WTC11 (cell line): ENCODE measurements at regions not wholly inside any gene's neighbourhood (a gene's known extent, or its start where the extent isn't known, plus 50 kb on each side); places are given as distances from the start of the nearest gene placed in this dataset.

Source experiments
- ATAC-seq: fragments of 200-7000 bp; cut with Tn5 transposase; 2 replicates; pipeline ENCODE4 v1.10.0; 2021; ENCODE audit warnings: mild to moderate bottlenecking, moderate library complexity
- CTCF ChIA-PET: fragments of 300-600 bp; sonication (Branson Sonifier 250); formaldehyde crosslinking; loops from one replicate; lab custom pipeline; 2021; ENCODE audit warnings: antibody characterized with exemption; lab: Charles Lee
- POLR2A ChIA-PET: fragments of 350-600 bp; sonication (Branson Sonifier 250); formaldehyde crosslinking; loops from one replicate; lab custom pipeline; 2021; ENCODE audit warnings: antibody characterized with exemption; lab: Charles Lee
- DNase-seq: peaks from one replicate; pipeline ENCODE4 v3.0.0; 2021; ENCODE audit warnings: low spot score
- H3K27ac Mint-ChIP-seq: 2 replicates; pipeline ENCODE4 v1.8.0; 2021; ENCODE audit warnings: mixed read lengths
- H3K27me3 Mint-ChIP-seq: 2 replicates; pipeline ENCODE4 v1.8.0; 2021; ENCODE audit warnings: low read depth, mild to moderate bottlenecking, moderate library complexity, mixed read lengths
- H3K36me3 Mint-ChIP-seq: 2 replicates; pipeline ENCODE4 v1.8.0; 2021; ENCODE audit warnings: mixed read lengths
- H3K4me1 Mint-ChIP-seq: 2 replicates; pipeline ENCODE4 v1.8.0; 2022; ENCODE audit warnings: mixed read lengths
- H3K4me3 Mint-ChIP-seq: 2 replicates; pipeline ENCODE4 v1.8.0; 2021; ENCODE audit warnings: mild to moderate bottlenecking, moderate library complexity, mixed read lengths
- H3K9me3 Mint-ChIP-seq: 2 replicates; pipeline ENCODE4 v1.8.0; 2021; ENCODE audit warnings: mixed read lengths
- GTF2I ChIP-seq: fragments of 250-450 bp; sonication (Bioruptor Pico); conservative IDR thresholded peaks from 2 replicates; pipeline ENCODE4 v1.4.0; 2021; ENCODE audit warnings: mild to moderate bottlenecking
- KAT7 ChIP-seq: sonication (generic); formaldehyde crosslinking; IDR thresholded peaks from 2 replicates; pipeline ENCODE4 v1.8.1; 2023; ENCODE audit warnings: missing genetic modification reagents, mild to moderate bottlenecking, borderline replicate concordance
- ZNF138 ChIP-seq: sonication (generic); formaldehyde crosslinking; conservative IDR thresholded peaks from 2 replicates; pipeline ENCODE4 v1.8.1; 2022; ENCODE audit warnings: mild to moderate bottlenecking, moderate library complexity, missing genetic modification reagents
- TF ChIP-seq, protein P1 (sequence below): fragments of 200-600 bp; IDR thresholded peaks from 2 replicates; pipeline ENCODE4 v1.8.0; 2022; ENCODE audit warnings: antibody characterized with exemption
- TF ChIP-seq, protein P2 (sequence below): sonication (generic); formaldehyde crosslinking; IDR thresholded peaks from 2 replicates; pipeline ENCODE4 v1.8.1; 2023; ENCODE audit warnings: mild to moderate bottlenecking, missing genetic modification reagents, moderate library complexity
- TF ChIP-seq, protein P3 (sequence below): sonication (generic); formaldehyde crosslinking; IDR thresholded peaks from 2 replicates; pipeline ENCODE4 v1.8.1; 2023; ENCODE audit warnings: mild to moderate bottlenecking, missing genetic modification reagents, borderline replicate concordance
- TF ChIP-seq, protein P4 (sequence below): sonication (generic); formaldehyde crosslinking; IDR thresholded peaks from 2 replicates; pipeline ENCODE4 v1.8.0; 2022; ENCODE audit warnings: mild to moderate bottlenecking, missing genetic modification reagents
- TF ChIP-seq, protein P5 (sequence below): sonication (generic); formaldehyde crosslinking; IDR thresholded peaks from 2 replicates; pipeline ENCODE4 v1.8.1; 2022; ENCODE audit warnings: mild to moderate bottlenecking, moderate library complexity, missing genetic modification reagents
- TF ChIP-seq, protein P6 (sequence below): sonication (generic); formaldehyde crosslinking; IDR thresholded peaks from 2 replicates; pipeline ENCODE4 v1.8.1; 2022; ENCODE audit warnings: low read depth, mild to moderate bottlenecking, moderate library complexity, missing genetic modification reagents, borderline replicate concordance
- TF ChIP-seq, protein P7 (sequence below): sonication (generic); formaldehyde crosslinking; IDR thresholded peaks from 2 replicates; pipeline ENCODE4 v1.8.0; 2023; ENCODE audit warnings: mild to moderate bottlenecking, missing genetic modification reagents
- TF ChIP-seq, protein P8 (sequence below): sonication (generic); formaldehyde crosslinking; conservative IDR thresholded peaks from 2 replicates; pipeline ENCODE4 v1.8.1; 2022; ENCODE audit warnings: mild to moderate bottlenecking, missing genetic modification reagents

DNA sequence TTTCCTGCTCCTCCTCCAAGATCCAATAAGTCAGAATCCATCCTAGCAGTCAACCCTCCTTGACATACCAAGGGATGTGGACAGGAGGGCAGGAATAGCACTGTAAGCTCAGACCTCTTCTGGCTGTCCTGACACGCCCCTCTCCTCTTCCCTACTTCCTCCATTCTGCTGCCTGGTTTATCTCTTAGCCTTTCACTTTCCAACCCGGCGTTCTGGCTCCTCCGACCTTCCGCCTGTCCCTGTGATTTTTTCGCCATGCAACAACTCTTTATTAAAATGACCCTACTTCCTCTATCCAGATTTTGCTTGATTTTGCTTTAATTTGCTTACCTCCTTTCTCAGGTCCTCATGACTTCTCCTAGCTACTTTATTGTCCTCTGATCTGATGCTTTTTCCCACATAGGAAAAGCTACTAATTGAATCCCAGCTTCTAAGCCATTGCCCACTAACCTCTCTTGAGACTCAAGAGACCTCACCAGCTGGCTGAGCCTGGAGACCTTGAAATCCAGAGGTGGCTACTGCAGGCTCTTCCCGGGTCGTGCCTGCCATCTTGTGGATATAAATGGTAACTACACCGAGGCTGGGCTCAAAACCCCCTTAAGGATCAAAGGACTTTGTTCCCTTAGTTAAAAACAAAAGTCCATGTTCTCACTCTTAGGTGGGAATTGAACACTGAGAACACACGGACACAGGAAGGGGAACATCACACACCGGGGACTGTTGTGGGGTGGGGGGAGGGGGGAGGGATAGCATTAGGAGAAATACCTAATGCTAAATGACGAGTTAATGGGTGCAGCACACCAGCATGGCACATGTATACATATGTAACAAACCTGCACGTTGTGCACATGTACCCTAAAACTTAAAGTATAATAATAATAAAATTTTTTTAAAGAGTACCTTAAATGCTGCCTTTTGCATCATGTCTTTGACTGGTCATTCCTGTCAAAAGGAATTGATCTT lies 139.4 kb downstream of the AKAIN1 start:
- POLR2A ChIA-PET = no interaction called here
- H3K36me3 Mint-ChIP-seq = no peaks in the 10 kb centered on the region
- no peaks in the 10 kb centered on the region for H3K9me3 Mint-ChIP-seq

DNA sequence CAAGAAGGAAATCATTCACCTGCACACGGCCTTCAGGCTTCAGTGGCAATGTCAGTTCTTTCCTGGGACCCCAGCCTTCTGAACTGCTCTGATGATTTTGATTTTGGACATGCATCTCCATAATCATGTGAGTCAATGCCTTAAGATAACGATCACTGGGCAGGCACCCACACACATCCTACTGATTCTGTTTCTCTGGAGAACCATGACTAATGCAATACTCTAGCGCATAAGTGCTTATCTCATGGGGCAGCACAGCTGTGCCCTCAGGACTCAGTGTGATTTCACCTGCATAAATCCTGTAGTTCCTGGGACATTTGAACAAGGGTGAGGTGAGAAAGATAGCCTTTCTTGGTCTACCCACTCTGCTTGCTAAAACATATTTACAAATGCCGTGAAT lies 144.6 kb downstream of the AKAIN1 start:
- ATAC-seq = no peak
- H3K4me1 Mint-ChIP-seq = peaks cover 2% of the 10 kb centered on the region

More for the DNA sequence above, 139.4 kb downstream of the AKAIN1 start:
- peaks cover 4% of the 10 kb centered on the region for H3K4me1 Mint-ChIP-seq
- no peak overlapping the region; the same call in 1 of the 2 replicates for H3K27ac Mint-ChIP-seq
- H3K27me3 Mint-ChIP-seq = no peaks in the 10 kb centered on the region
- no peak for TF ChIP-seq ZNF138
- TF ChIP-seq, protein P1, sequence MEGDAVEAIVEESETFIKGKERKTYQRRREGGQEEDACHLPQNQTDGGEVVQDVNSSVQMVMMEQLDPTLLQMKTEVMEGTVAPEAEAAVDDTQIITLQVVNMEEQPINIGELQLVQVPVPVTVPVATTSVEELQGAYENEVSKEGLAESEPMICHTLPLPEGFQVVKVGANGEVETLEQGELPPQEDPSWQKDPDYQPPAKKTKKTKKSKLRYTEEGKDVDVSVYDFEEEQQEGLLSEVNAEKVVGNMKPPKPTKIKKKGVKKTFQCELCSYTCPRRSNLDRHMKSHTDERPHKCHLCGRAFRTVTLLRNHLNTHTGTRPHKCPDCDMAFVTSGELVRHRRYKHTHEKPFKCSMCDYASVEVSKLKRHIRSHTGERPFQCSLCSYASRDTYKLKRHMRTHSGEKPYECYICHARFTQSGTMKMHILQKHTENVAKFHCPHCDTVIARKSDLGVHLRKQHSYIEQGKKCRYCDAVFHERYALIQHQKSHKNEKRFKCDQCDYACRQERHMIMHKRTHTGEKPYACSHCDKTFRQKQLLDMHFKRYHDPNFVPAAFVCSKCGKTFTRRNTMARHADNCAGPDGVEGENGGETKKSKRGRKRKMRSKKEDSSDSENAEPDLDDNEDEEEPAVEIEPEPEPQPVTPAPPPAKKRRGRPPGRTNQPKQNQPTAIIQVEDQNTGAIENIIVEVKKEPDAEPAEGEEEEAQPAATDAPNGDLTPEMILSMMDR = peak; percentile 86
- TF ChIP-seq, protein P2, sequence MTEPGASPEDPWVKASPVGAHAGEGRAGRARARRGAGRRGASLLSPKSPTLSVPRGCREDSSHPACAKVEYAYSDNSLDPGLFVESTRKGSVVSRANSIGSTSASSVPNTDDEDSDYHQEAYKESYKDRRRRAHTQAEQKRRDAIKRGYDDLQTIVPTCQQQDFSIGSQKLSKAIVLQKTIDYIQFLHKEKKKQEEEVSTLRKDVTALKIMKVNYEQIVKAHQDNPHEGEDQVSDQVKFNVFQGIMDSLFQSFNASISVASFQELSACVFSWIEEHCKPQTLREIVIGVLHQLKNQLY (CRISPR knock-in tag) = no peak
- TF ChIP-seq, protein P3, sequence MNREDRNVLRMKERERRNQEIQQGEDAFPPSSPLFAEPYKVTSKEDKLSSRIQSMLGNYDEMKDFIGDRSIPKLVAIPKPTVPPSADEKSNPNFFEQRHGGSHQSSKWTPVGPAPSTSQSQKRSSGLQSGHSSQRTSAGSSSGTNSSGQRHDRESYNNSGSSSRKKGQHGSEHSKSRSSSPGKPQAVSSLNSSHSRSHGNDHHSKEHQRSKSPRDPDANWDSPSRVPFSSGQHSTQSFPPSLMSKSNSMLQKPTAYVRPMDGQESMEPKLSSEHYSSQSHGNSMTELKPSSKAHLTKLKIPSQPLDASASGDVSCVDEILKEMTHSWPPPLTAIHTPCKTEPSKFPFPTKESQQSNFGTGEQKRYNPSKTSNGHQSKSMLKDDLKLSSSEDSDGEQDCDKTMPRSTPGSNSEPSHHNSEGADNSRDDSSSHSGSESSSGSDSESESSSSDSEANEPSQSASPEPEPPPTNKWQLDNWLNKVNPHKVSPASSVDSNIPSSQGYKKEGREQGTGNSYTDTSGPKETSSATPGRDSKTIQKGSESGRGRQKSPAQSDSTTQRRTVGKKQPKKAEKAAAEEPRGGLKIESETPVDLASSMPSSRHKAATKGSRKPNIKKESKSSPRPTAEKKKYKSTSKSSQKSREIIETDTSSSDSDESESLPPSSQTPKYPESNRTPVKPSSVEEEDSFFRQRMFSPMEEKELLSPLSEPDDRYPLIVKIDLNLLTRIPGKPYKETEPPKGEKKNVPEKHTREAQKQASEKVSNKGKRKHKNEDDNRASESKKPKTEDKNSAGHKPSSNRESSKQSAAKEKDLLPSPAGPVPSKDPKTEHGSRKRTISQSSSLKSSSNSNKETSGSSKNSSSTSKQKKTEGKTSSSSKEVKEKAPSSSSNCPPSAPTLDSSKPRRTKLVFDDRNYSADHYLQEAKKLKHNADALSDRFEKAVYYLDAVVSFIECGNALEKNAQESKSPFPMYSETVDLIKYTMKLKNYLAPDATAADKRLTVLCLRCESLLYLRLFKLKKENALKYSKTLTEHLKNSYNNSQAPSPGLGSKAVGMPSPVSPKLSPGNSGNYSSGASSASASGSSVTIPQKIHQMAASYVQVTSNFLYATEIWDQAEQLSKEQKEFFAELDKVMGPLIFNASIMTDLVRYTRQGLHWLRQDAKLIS (CRISPR knock-in tag) = no peak
- H3K4me3 Mint-ChIP-seq = no peak overlapping the region
- CTCF ChIA-PET = interaction anchor here (0.5 to 2.0 kb wide), 13 partner anchors 9 to 1298 kb away, joined by 3 to 8 read pairs (median 3); partner anchors contain the start of gene DLGAP1
- ATAC-seq (peak; percentile 89), DNase-seq (peak; percentile 79)

DNA sequence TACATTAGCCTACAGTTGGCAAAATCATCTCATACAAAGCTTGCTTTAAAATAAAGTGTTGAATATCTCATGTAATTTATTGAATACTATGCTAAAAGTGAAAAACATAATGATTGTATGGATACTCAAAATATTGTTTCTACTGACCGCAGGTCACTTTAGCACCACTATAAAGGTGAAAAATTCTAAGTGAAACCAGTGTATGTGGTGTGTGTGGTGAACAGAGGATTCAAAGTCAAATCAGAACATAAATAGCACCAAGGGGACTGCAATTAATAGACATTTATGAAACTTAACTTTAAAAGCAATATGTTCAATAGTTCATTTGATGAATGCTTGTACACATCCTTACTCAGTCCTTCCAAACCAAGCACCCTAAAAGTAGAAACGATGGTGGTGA lies 145.8 kb downstream of the AKAIN1 start:
- no peak overlapping the region for H3K4me3 Mint-ChIP-seq
- ATAC-seq (no peak), DNase-seq (no peak)
- no peaks in the 10 kb centered on the region for H3K4me1 Mint-ChIP-seq
- H3K27me3 Mint-ChIP-seq = no peaks in the 10 kb centered on the region; the same call in none of the 2 replicates
- CTCF ChIA-PET = no interaction called here
- H3K9me3 Mint-ChIP-seq = peaks cover 30% of the 10 kb centered on the region
- POLR2A ChIA-PET = no interaction called here
- H3K27ac Mint-ChIP-seq = no peak overlapping the region
- H3K36me3 Mint-ChIP-seq = no peaks in the 10 kb centered on the region
- TF ChIP-seq, protein P4, sequence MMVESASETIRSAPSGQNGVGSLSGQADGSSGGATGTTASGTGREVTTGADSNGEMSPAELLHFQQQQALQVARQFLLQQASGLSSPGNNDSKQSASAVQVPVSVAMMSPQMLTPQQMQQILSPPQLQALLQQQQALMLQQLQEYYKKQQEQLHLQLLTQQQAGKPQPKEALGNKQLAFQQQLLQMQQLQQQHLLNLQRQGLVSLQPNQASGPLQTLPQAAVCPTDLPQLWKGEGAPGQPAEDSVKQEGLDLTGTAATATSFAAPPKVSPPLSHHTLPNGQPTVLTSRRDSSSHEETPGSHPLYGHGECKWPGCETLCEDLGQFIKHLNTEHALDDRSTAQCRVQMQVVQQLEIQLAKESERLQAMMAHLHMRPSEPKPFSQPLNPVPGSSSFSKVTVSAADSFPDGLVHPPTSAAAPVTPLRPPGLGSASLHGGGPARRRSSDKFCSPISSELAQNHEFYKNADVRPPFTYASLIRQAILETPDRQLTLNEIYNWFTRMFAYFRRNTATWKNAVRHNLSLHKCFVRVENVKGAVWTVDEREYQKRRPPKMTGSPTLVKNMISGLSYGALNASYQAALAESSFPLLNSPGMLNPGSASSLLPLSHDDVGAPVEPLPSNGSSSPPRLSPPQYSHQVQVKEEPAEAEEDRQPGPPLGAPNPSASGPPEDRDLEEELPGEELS = no peak
- no peak for TF ChIP-seq GTF2I
- TF ChIP-seq, protein P5, sequence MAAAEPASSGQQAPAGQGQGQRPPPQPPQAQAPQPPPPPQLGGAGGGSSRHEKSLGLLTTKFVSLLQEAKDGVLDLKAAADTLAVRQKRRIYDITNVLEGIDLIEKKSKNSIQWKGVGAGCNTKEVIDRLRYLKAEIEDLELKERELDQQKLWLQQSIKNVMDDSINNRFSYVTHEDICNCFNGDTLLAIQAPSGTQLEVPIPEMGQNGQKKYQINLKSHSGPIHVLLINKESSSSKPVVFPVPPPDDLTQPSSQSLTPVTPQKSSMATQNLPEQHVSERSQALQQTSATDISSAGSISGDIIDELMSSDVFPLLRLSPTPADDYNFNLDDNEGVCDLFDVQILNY (CRISPR knock-in tag) = no peak
- no peak for TF ChIP-seq KAT7 (CRISPR knock-in tag)
- TF ChIP-seq, protein P6, sequence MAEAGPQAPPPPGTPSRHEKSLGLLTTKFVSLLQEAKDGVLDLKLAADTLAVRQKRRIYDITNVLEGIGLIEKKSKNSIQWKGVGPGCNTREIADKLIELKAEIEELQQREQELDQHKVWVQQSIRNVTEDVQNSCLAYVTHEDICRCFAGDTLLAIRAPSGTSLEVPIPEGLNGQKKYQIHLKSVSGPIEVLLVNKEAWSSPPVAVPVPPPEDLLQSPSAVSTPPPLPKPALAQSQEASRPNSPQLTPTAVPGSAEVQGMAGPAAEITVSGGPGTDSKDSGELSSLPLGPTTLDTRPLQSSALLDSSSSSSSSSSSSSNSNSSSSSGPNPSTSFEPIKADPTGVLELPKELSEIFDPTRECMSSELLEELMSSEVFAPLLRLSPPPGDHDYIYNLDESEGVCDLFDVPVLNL (CRISPR knock-in tag) = no peak
- TF ChIP-seq, protein P7, sequence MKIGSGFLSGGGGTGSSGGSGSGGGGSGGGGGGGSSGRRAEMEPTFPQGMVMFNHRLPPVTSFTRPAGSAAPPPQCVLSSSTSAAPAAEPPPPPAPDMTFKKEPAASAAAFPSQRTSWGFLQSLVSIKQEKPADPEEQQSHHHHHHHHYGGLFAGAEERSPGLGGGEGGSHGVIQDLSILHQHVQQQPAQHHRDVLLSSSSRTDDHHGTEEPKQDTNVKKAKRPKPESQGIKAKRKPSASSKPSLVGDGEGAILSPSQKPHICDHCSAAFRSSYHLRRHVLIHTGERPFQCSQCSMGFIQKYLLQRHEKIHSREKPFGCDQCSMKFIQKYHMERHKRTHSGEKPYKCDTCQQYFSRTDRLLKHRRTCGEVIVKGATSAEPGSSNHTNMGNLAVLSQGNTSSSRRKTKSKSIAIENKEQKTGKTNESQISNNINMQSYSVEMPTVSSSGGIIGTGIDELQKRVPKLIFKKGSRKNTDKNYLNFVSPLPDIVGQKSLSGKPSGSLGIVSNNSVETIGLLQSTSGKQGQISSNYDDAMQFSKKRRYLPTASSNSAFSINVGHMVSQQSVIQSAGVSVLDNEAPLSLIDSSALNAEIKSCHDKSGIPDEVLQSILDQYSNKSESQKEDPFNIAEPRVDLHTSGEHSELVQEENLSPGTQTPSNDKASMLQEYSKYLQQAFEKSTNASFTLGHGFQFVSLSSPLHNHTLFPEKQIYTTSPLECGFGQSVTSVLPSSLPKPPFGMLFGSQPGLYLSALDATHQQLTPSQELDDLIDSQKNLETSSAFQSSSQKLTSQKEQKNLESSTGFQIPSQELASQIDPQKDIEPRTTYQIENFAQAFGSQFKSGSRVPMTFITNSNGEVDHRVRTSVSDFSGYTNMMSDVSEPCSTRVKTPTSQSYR (CRISPR knock-in tag) = no peak
- TF ChIP-seq, protein P8, sequence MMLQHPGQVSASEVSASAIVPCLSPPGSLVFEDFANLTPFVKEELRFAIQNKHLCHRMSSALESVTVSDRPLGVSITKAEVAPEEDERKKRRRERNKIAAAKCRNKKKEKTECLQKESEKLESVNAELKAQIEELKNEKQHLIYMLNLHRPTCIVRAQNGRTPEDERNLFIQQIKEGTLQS (CRISPR knock-in tag) = no peak

More for the DNA sequence above, 144.6 kb downstream of the AKAIN1 start:
- H3K4me3 Mint-ChIP-seq = no peak overlapping the region
- H3K36me3 Mint-ChIP-seq = no peaks in the 10 kb centered on the region
- TF ChIP-seq, protein P5 (CRISPR knock-in tag) = no peak
- no peaks in the 10 kb centered on the region; the same call in none of the 2 replicates for H3K27me3 Mint-ChIP-seq
- POLR2A ChIA-PET = no interaction called here
- CTCF ChIA-PET = no interaction called here
- H3K9me3 Mint-ChIP-seq = peaks cover 17% of the 10 kb centered on the region
- H3K27ac Mint-ChIP-seq = no peak overlapping the region
- no peak for DNase-seq
